ENCODE measurements at regions not wholly inside any gene's neighbourhood (a gene's known extent, or its start where the extent isn't known, plus 50 kb on each side); places are given as distances from the start of the nearest gene placed in this dataset.

GRCh38 chr1:173127369-173128307 lies 76.9 kb upstream of the TNFSF18 start:
- TF ChIP-seq THRAP3 (IDR thresholded peaks at IDR 0.05; ENCODE audit: borderline replicate concordance): no peak
- TF ChIP-seq CTCF (IDR thresholded peaks at IDR 0.05 in 2 of 3, conservative IDR thresholded peaks at IDR 0.05 in 1 of 3; ENCODE audit: insufficient read depth in 2 of 3, low read depth in 1 of 3, low read length in 3 of 3): no peak
- TF ChIP-seq MYC (IDR thresholded peaks at IDR 0.05; ENCODE audit: low read depth, low read length): no peak
- TF ChIP-seq MYC (CRISPR knock-in tag; IDR thresholded peaks at IDR 0.05; ENCODE audit: borderline replicate concordance, low read depth): no peak
- no peak for TF ChIP-seq POLR2AphosphoS5 (IDR thresholded peaks at IDR 0.05; ENCODE audit: control insufficient read depth, insufficient read depth, low read depth, low read length)
- TF ChIP-seq SUPT5H (IDR thresholded peaks at IDR 0.05): no peak
- no peak for TF ChIP-seq SETDB1 (IDR thresholded peaks at IDR 0.05; ENCODE audit: low read length)

All from K562 (cell line).